GM19452 (cell line): ENCODE measurements at regions not wholly inside any gene's neighbourhood (a gene's known extent, or its start where the extent isn't known, plus 50 kb on each side); places are given as distances from the start of the nearest gene placed in this dataset.

ENCODE experiments used
- ATAC-seq: cut with Tn5 transposase; IDR thresholded peaks from one replicate; pipeline ENCODE4 v1.9.1; 2021; ENCODE audit not compliant: unreplicated experiment

- ATAC-seq, result no peak
Observed at GRCh38 chr15:94535298-94536048, 304.1 kb downstream of the MCTP2 start.

GRCh38 chr15:94536549-94536948 lies 305.2 kb downstream of the MCTP2 start:
- no peak for ATAC-seq

GRCh38 chr15:94538280-94538679 lies 306.9 kb downstream of the MCTP2 start:
- ATAC-seq, result no peak

- ATAC-seq, result no peak
Observed at GRCh38 chr15:94542391-94542790, 311.0 kb downstream of the MCTP2 start.

- ATAC-seq, result no peak
Observed at GRCh38 chr15:94546808-94547207, 315.4 kb downstream of the MCTP2 start.

- no peak for ATAC-seq
Observed at GRCh38 chr15:94547711-94548110, 316.4 kb downstream of the MCTP2 start.

- ATAC-seq, result no peak
Observed at GRCh38 chr15:94555841-94556519, 324.6 kb downstream of the MCTP2 start.

- ATAC-seq, result no peak
Observed at GRCh38 chr15:94561036-94561689, 329.8 kb downstream of the MCTP2 start.

GRCh38 chr15:94563456-94563855 lies 332.1 kb downstream of the MCTP2 start:
- ATAC-seq, result no peak

- peak; percentile 77 for ATAC-seq
Observed at GRCh38 chr15:94576889-94577533, 345.6 kb downstream of the MCTP2 start.

- ATAC-seq, result no peak
Observed at GRCh38 chr15:94579286-94579685, 347.9 kb downstream of the MCTP2 start.

GRCh38 chr15:94580211-94580885 lies 349.0 kb downstream of the MCTP2 start:
- no peak for ATAC-seq

GRCh38 chr15:94582368-94582767 lies 351.0 kb downstream of the MCTP2 start:
- peak; percentile 49 for ATAC-seq

GRCh38 chr15:94584833-94585244 lies 353.5 kb downstream of the MCTP2 start:
- ATAC-seq, result peak; percentile 81

GRCh38 chr15:94586099-94586498 lies 354.7 kb downstream of the MCTP2 start:
- peak; percentile 57 for ATAC-seq

GRCh38 chr15:94587113-94587512 lies 355.8 kb downstream of the MCTP2 start:
- ATAC-seq, result no peak

GRCh38 chr15:94588993-94589392 lies 357.6 kb downstream of the MCTP2 start:
- ATAC-seq, result no peak

- ATAC-seq, result no peak
Observed at GRCh38 chr15:94592495-94592894, 361.1 kb downstream of the MCTP2 start.

- no peak for ATAC-seq
Observed at GRCh38 chr15:94596707-94597106, 365.3 kb downstream of the MCTP2 start.

GRCh38 chr15:94600505-94600904 lies 369.1 kb downstream of the MCTP2 start:
- ATAC-seq, result no peak
